ENCODE measurements at regions not wholly inside any gene's neighbourhood (a gene's known extent, or its start where the extent isn't known, plus 50 kb on each side); places are given as distances from the start of the nearest gene placed in this dataset.
"Not testable (repeated sequence)": the region's sequence is repeated elsewhere in the genome, so short reads cannot be mapped to it uniquely, and the experiment has no call there.

DNA sequence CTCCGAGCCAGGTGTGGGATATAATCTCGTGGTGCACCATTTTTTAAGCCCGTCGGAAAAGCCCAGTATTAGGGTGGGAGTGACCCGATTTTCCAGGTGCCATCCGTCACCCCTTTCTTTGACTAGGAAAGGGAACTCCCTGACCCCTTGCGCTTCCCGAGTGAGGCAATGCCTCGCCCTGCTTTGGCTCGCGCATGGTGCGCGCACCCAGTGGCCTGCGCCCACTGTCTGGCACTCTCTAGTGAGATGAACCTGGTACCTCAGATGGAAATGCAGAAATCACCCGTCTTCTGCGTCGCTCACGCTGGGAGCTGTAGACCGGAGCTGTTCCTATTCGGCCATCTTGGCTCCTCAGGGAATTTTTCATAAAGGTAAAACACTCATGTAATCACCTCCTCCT, 63.9 kb downstream of the RWDD3 start:
- in situ Hi-C loops (cut with MboI); CTCF ChIA-PET (ENCODE audit: low intra/inter-chr PET ratio); FAIRE-seq; H3K36me3 ChIP-seq (ENCODE audit: control insufficient read depth, insufficient read depth, low read length); DNase-seq (ENCODE audit: extremely low read depth in 1 of 4, low spot score in 3 of 4); H3K79me2 ChIP-seq (ENCODE audit: control insufficient read depth, insufficient read depth, low read length); H3K9me1 ChIP-seq (ENCODE audit: control insufficient read depth, insufficient read depth, low read length); ATAC-seq; BruUV-seq (replicated peaks); H3K4me3 ChIP-seq; H3K27ac ChIP-seq (ENCODE audit: extremely low read depth, low read depth, low read length); H3K9me3 ChIP-seq (replicated peaks; ENCODE audit: control insufficient read depth, insufficient read depth, low read depth, low read length); H4K20me1 ChIP-seq (replicated peaks; ENCODE audit: control insufficient read depth, insufficient read depth, low read length); intact Hi-C loops (cut with micrococcal nuclease); H3K9ac ChIP-seq (ENCODE audit: insufficient read depth in 1 of 2, low read depth in 2 of 2, low read length in 2 of 2); H3K27me3 ChIP-seq (ENCODE audit: control insufficient read depth in 2 of 2, insufficient read depth in 2 of 2, low read length in 2 of 2); H3K4me1 ChIP-seq (replicated peaks in 1 of 2; ENCODE audit: control insufficient read depth in 2 of 2, insufficient read depth in 2 of 2, low read length in 2 of 2): not testable (repeated sequence)
- peak overlapping the region; percentile 91 for H2AFZ ChIP-seq (ENCODE audit: low read depth, low read length)
- H3K4me2 ChIP-seq (ENCODE audit: insufficient read depth, low read length), result peak overlapping the region; percentile 25; the same call in 1 of the 2 replicates
- WGBS (ENCODE audit: insufficient coverage, low coverage, missing lambda C conversion rate), result 16% methylated on average over 12 of the region's 20 CpGs
- POLR2A ChIA-PET, result interaction anchor here (0.6 kb wide), 1 partner anchor 91 kb away, joined by 4 read pairs; no protein-coding TSS in a partner anchor

DNA sequence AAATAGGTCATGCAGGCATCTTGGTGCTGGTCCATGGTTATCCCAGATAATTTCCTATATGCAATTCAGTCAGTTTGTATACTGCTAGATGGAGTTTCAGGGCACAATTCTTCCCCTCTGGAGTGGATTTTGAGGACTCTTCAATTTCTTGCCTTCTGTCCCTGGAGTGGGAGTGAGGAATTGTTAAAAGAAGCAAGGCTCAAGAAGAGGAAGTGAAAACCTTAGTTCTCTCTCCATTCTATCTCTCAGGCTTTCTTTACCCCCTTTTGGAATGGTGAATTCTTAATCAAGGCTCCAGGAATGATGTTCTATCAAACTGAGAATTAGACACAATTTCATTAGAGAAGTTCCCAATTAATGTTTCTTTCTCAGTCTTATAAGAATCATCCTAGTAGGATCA, 67.1 kb downstream of the RWDD3 start:
- H3K27ac ChIP-seq (ENCODE audit: extremely low read depth, low read depth, low read length), result no peak overlapping the region
- intact Hi-C loops (cut with micrococcal nuclease) (loop anchor here (10.0 kb wide), 1 partner anchor 1544 kb away; no protein-coding TSS in a partner anchor), in situ Hi-C loops (cut with MboI) (no loop called here)
- H3K4me1 ChIP-seq (replicated peaks in 1 of 2; ENCODE audit: control insufficient read depth in 2 of 2, insufficient read depth in 2 of 2, low read length in 2 of 2), result no peaks in the 10 kb centered on the region
- H2AFZ ChIP-seq (ENCODE audit: low read depth, low read length), result no peak overlapping the region
- POLR2A ChIA-PET, result no interaction called here
- no peaks in the 10 kb centered on the region for H3K36me3 ChIP-seq (ENCODE audit: control insufficient read depth, insufficient read depth, low read length)
- no peak overlapping the region for H3K4me3 ChIP-seq
- CTCF ChIA-PET (ENCODE audit: low intra/inter-chr PET ratio), result no interaction called here
- ATAC-seq (no peak), FAIRE-seq (no peak), DNase-seq (ENCODE audit: extremely low read depth in 1 of 4, low spot score in 3 of 4) (no peak)
- TF ChIP-seq MCM7 (IDR thresholded peaks at IDR 0.05), result no peak
- no peak for TF ChIP-seq ZKSCAN3 (CRISPR knock-in tag; IDR thresholded peaks at IDR 0.05)
- TF ChIP-seq TEAD1 (CRISPR knock-in tag; IDR thresholded peaks at IDR 0.05), result no peak
- no peak for TF ChIP-seq IRF2 (CRISPR knock-in tag; IDR thresholded peaks at IDR 0.05)
- TF ChIP-seq, protein P1, sequence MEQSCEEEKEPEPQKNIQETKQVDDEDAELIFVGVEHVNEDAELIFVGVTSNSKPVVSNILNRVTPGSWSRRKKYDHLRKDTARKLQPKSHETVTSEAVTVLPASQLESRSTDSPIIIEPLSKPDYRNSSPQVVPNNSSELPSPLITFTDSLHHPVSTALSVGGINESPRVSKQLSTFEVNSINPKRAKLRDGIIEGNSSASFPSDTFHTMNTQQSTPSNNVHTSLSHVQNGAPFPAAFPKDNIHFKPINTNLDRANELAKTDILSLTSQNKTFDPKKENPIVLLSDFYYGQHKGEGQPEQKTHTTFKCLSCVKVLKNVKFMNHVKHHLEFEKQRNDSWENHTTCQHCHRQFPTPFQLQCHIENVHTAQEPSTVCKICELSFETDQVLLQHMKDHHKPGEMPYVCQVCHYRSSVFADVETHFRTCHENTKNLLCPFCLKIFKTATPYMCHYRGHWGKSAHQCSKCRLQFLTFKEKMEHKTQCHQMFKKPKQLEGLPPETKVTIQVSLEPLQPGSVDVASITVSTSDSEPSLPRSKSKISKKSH (CRISPR knock-in tag; IDR thresholded peaks at IDR 0.05), result no peak
- TF ChIP-seq HDAC8 (tag; IDR thresholded peaks at IDR 0.05), result no peak
- no peak for TF ChIP-seq HDAC1 (IDR thresholded peaks at IDR 0.05)
- TF ChIP-seq HDAC2 (IDR thresholded peaks at IDR 0.05), result no peak
- TF ChIP-seq, protein P2, sequence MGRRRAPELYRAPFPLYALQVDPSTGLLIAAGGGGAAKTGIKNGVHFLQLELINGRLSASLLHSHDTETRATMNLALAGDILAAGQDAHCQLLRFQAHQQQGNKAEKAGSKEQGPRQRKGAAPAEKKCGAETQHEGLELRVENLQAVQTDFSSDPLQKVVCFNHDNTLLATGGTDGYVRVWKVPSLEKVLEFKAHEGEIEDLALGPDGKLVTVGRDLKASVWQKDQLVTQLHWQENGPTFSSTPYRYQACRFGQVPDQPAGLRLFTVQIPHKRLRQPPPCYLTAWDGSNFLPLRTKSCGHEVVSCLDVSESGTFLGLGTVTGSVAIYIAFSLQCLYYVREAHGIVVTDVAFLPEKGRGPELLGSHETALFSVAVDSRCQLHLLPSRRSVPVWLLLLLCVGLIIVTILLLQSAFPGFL (CRISPR knock-in tag; IDR thresholded peaks at IDR 0.05), result no peak
- TF ChIP-seq ZNF3 (CRISPR knock-in tag; IDR thresholded peaks at IDR 0.05), result no peak
- TF ChIP-seq, protein P3, sequence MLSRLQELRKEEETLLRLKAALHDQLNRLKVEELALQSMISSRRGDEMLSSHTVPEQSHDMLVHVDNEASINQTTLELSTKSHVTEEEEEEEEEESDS (CRISPR knock-in tag; IDR thresholded peaks at IDR 0.05), result no peak
- no peaks in the 10 kb centered on the region for H4K20me1 ChIP-seq (replicated peaks; ENCODE audit: control insufficient read depth, insufficient read depth, low read length)
- H3K4me2 ChIP-seq (ENCODE audit: insufficient read depth, low read length), result no peak overlapping the region
- no peaks in the 10 kb centered on the region for H3K9me3 ChIP-seq (replicated peaks; ENCODE audit: control insufficient read depth, insufficient read depth, low read depth, low read length)
- no peak overlapping the region for H3K9ac ChIP-seq (ENCODE audit: insufficient read depth in 1 of 2, low read depth in 2 of 2, low read length in 2 of 2)
- H3K9me1 ChIP-seq (ENCODE audit: control insufficient read depth, insufficient read depth, low read length), result no peaks in the 10 kb centered on the region
- H3K27me3 ChIP-seq (ENCODE audit: control insufficient read depth in 2 of 2, insufficient read depth in 2 of 2, low read length in 2 of 2), result no peaks in the 10 kb centered on the region; a peak in 1 of 5 replicates
- no peaks in the 10 kb centered on the region for H3K79me2 ChIP-seq (ENCODE audit: control insufficient read depth, insufficient read depth, low read length)
- no TSS peak for BruUV-seq (replicated peaks)
